Mucosa of descending colon (tissue), 3 donors: ENCODE measurements at regions not wholly inside any gene's neighbourhood (a gene's known extent, or its start where the extent isn't known, plus 50 kb on each side); places are given as distances from the start of the nearest gene placed in this dataset.

Source experiments
- ATAC-seq: fragments of 200-7000 bp; cut with Tn5 transposase; one replicate; pipeline ENCODE4 v1.9.1; 2020; ENCODE audit warnings: mild to moderate bottlenecking, moderate library complexity
- DNase-seq, 3 donors: peaks; one replicate each; pipeline ENCODE4 v3.0.0-alpha.2; 2020
- H3K36me3 ChIP-seq: fragments of 200-600 bp; one replicate; pipeline ENCODE4 v1.8.0; 2021; ENCODE audit warnings: low read depth, mild to moderate bottlenecking
- H3K4me1 ChIP-seq: fragments of 200-600 bp; one replicate; pipeline ENCODE4 v1.8.0; 2021; ENCODE audit warnings: low read depth, mild to moderate bottlenecking
- H3K4me3 ChIP-seq: fragments of 200-600 bp; one replicate; pipeline ENCODE4 v1.8.0; 2021; ENCODE audit warnings: mild to moderate bottlenecking
- H3K9me3 ChIP-seq: fragments of 200-600 bp; one replicate; pipeline ENCODE4 v1.8.0; 2021; ENCODE audit warnings: mild to moderate bottlenecking
- CTCF ChIP-seq: fragments of 200-600 bp; IDR thresholded peaks from one replicate; pipeline ENCODE4 v1.8.0; 2022; ENCODE audit warnings: antibody characterized with exemption, mild to moderate bottlenecking
- intact Hi-C, 2 donors: fragments of 100-400 bp; cut with DNase I in 1 of 2; cut with micrococcal nuclease in 1 of 2; formaldehyde crosslinking; loops; one replicate each; pipeline versions ENCODE4 v1.11.0 to v1.11.1; 2022; cut with DNase I, micrococcal nuclease
- donor health status: DM: no; HTN: no; CAD: no; lungs with moderate emphysema.
- donor health status: DM: no; HTN: no; CAD: no.
- donor health status: DM: no; HTN: yes; CAD: no.

GRCh38 chr14:97820781-97821180 is 1023.6 kb downstream of the VRK1 start:
- Histone ChIP-seq H3K9me3 (no peaks in the 10 kb centered on the region), H3K36me3 (no peaks in the 10 kb centered on the region), H3K4me3 (no peak overlapping the region), H3K4me1 (no peaks in the 10 kb centered on the region)
- intact Hi-C loops, result no loop called here
- no peak for DNase-seq
- TF ChIP-seq CTCF, result no peak
- no peak for ATAC-seq

GRCh38 chr14:97824218-97824617 is 1027.0 kb downstream of the VRK1 start:
- ATAC-seq (no peak), DNase-seq (no peak)
- Histone ChIP-seq H3K4me3 (no peak overlapping the region), H3K4me1 (no peaks in the 10 kb centered on the region), H3K36me3 (no peaks in the 10 kb centered on the region), H3K9me3 (no peaks in the 10 kb centered on the region)
- TF ChIP-seq CTCF, result no peak
- intact Hi-C loops, result no loop called here

- Histone ChIP-seq H3K36me3 (no peaks in the 10 kb centered on the region), H3K4me3 (no peak overlapping the region), H3K9me3 (no peaks in the 10 kb centered on the region), H3K4me1 (no peaks in the 10 kb centered on the region)
- ATAC-seq, result no peak
- TF ChIP-seq CTCF, result no peak
- intact Hi-C loops, result no loop called here
- no peak for DNase-seq
Measured at GRCh38 chr14:97827746-97828145, 1030.6 kb downstream of the VRK1 start.

GRCh38 chr14:97832776-97833175 is 1035.6 kb downstream of the VRK1 start:
- no peaks in the 10 kb centered on the region for H3K9me3 ChIP-seq
- H3K4me3 ChIP-seq, result no peak overlapping the region
- DNase-seq (no peak), ATAC-seq (no peak)
- no peaks in the 10 kb centered on the region for H3K36me3 ChIP-seq
- no peaks in the 10 kb centered on the region for H3K4me1 ChIP-seq
- intact Hi-C loops, result no loop called here
- TF ChIP-seq CTCF, result no peak

- DNase-seq (no peak), ATAC-seq (no peak)
- no peak overlapping the region for H3K4me3 ChIP-seq
- no peaks in the 10 kb centered on the region for H3K36me3 ChIP-seq
- H3K9me3 ChIP-seq, result no peaks in the 10 kb centered on the region
- intact Hi-C loops, result no loop called here
- TF ChIP-seq CTCF, result no peak
- H3K4me1 ChIP-seq, result no peaks in the 10 kb centered on the region
Measured at GRCh38 chr14:97838986-97839385, 1041.8 kb downstream of the VRK1 start.

- TF ChIP-seq CTCF, result no peak
- Histone ChIP-seq H3K36me3 (no peaks in the 10 kb centered on the region), H3K4me3 (no peak overlapping the region), H3K9me3 (no peaks in the 10 kb centered on the region), H3K4me1 (no peaks in the 10 kb centered on the region)
- DNase-seq, result no peak
- intact Hi-C loops, result no loop called here
- no peak for ATAC-seq
Measured at GRCh38 chr14:97840159-97840558, 1043.0 kb downstream of the VRK1 start.
